ENCODE measurements at regions not wholly inside any gene's neighbourhood (a gene's known extent, or its start where the extent isn't known, plus 50 kb on each side); places are given as distances from the start of the nearest gene placed in this dataset.
"Not testable (repeated sequence)": the region's sequence is repeated elsewhere in the genome, so short reads cannot be mapped to it uniquely, and the experiment has no call there.

DNA sequence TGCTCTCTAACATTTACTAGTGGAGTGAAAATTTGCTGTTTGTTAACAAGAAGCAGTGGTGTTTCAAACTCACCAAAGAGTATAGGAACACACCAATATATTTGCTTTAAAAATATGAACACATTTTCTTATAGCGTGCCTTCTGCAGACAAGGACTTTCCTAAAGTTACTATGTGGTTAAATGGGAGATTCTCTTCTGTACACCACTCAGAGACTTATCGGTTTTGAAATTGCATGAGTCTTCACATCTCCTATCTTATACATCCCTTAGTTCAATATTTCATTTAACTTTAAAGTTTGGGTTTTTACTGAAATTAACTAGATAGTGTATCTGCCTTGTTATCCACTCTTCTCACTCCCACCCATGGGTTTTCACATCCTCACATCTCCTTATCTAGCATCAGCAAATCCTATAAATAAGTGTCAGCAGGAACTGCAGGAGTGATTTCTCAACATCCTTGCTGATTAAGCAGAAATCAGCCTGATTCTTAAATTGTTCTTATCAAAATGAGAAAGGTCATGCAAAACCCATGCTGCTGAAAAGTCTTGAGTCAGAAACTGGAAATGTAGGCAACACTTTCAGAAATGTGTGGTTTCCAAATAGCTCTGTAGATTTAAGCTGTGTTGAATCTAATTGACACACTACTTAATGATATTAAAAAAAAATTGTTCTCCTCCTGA lies 1075.6 kb upstream of the GJE1 start:
- in situ Hi-C loops (cut with HindIII; ENCODE audit: low sequenced_read_pairs): loop anchor here (10.0 kb wide), 1 partner anchor 102 kb away; no protein-coding TSS in a partner anchor
- H3K4me3 ChIP-seq (ENCODE audit: low read depth, low read length): no peak overlapping the region
- TF ChIP-seq, protein P1, sequence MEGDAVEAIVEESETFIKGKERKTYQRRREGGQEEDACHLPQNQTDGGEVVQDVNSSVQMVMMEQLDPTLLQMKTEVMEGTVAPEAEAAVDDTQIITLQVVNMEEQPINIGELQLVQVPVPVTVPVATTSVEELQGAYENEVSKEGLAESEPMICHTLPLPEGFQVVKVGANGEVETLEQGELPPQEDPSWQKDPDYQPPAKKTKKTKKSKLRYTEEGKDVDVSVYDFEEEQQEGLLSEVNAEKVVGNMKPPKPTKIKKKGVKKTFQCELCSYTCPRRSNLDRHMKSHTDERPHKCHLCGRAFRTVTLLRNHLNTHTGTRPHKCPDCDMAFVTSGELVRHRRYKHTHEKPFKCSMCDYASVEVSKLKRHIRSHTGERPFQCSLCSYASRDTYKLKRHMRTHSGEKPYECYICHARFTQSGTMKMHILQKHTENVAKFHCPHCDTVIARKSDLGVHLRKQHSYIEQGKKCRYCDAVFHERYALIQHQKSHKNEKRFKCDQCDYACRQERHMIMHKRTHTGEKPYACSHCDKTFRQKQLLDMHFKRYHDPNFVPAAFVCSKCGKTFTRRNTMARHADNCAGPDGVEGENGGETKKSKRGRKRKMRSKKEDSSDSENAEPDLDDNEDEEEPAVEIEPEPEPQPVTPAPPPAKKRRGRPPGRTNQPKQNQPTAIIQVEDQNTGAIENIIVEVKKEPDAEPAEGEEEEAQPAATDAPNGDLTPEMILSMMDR (IDR thresholded peaks at IDR 0.05; ENCODE audit: low read depth, low read length, missing control alignments): no peak

DNA sequence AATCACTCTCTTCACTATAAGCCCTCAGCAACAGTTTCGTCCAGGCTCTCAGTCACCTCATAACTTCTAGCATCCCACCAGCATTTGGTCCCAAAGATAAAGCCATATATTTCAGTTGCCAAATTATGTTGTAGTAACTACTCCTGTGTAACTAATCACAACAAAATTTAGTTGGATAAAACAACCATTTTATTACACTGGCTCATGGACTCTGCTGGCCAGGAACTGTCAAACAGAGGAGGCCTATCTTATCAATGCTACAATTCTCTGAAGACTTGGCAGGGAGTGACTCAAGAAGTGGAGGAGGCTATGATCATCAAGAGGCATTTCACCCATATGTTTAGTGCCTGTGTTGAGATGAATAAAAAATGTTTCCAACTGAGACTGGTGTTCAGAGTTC lies 1082.3 kb upstream of the GJE1 start:
- no peak for DNase-seq (ENCODE audit: low read depth)
- H3K4me3 ChIP-seq (ENCODE audit: low read depth, low read length): no peak overlapping the region
- TF ChIP-seq, protein P1 (IDR thresholded peaks at IDR 0.05; ENCODE audit: low read depth, low read length, missing control alignments): no peak
- in situ Hi-C loops (cut with HindIII; ENCODE audit: low sequenced_read_pairs): loop anchor here (10.0 kb wide), 1 partner anchor 96 kb away; no protein-coding TSS in a partner anchor

More for the DNA sequence above, 1075.6 kb upstream of the GJE1 start:
- DNase-seq (ENCODE audit: low read depth): no peak

DNA sequence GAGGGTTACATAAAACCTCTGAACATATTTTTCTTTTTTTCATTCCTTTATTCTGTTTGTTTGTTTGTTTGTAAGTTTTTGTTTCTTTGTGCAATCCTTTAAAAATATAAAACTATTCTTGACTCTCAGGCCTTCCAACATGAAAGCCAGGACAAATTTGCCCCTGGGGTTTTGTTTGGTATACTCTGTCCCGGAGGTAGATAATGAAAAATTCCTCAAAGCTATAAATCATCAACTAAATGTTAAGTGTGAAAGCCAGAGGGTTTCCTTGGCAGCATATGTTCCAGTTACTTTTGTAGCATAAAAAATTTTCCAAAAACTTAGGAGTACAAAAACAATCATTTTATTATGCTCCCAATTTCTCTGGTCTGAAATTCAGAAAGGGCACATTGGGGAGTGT lies 1084.3 kb upstream of the GJE1 start:
- in situ Hi-C loops (cut with HindIII; ENCODE audit: low sequenced_read_pairs): no loop called here
- TF ChIP-seq, protein P1 (IDR thresholded peaks at IDR 0.05; ENCODE audit: low read depth, low read length, missing control alignments): no peak
- no peak overlapping the region for H3K4me3 ChIP-seq (ENCODE audit: low read depth, low read length)
- no peak for DNase-seq (ENCODE audit: low read depth)

DNA sequence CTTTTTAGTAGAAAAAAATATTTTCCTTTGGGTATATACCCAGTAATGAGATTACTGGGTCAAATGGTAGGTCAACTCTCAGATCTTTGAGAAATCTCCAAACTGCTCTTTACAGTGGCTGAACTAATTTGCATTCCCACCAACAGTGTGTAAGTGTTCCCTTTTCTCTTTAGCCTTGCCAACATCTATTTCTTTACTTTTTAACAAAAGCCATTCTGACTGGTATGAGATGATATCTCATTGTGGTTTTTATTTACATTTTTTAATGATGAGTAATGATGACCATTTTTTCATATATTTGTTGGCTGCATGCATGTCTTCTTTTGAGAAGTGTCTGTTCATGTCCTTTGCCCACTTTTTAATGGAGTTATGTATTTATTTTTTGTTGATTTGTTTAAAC lies 1086.2 kb upstream of the GJE1 start:
- in situ Hi-C loops (cut with HindIII; ENCODE audit: low sequenced_read_pairs): not testable (repeated sequence)

DNA sequence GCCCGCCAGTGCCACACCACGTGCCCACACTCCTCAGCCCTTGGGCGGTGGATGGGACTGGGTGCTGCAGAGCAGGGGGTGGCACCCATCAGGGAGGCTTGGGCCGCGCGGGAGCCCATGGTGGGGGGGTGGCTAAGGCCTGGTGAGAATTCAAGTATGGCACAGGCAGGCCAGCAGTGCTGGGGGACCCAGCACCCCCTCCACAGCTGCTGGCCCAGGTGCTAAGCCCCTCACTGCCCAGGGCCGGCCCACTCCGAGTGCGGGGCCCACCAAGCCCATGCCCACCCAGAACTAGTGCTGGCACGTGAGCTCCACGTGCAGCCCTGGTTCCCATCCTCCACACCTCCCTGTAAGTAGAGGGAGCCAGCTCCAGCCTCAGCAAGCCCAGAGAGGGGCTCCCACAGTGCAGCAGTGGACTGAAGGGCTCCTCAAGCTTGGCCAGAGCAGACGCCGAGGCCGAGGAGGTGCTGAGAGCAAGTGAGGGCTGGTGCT lies 1091.1 kb upstream of the GJE1 start:
- H3K4me3 ChIP-seq (ENCODE audit: low read depth, low read length): no peak overlapping the region
- TF ChIP-seq, protein P1 (IDR thresholded peaks at IDR 0.05; ENCODE audit: low read depth, low read length, missing control alignments): no peak
- in situ Hi-C loops (cut with HindIII; ENCODE audit: low sequenced_read_pairs): no loop called here
- DNase-seq (ENCODE audit: low read depth): no peak

More for the DNA sequence above, 1086.2 kb upstream of the GJE1 start:
- H3K4me3 ChIP-seq (ENCODE audit: low read depth, low read length): not testable (repeated sequence)
- peak; percentile 4 for DNase-seq (ENCODE audit: low read depth)

DNA sequence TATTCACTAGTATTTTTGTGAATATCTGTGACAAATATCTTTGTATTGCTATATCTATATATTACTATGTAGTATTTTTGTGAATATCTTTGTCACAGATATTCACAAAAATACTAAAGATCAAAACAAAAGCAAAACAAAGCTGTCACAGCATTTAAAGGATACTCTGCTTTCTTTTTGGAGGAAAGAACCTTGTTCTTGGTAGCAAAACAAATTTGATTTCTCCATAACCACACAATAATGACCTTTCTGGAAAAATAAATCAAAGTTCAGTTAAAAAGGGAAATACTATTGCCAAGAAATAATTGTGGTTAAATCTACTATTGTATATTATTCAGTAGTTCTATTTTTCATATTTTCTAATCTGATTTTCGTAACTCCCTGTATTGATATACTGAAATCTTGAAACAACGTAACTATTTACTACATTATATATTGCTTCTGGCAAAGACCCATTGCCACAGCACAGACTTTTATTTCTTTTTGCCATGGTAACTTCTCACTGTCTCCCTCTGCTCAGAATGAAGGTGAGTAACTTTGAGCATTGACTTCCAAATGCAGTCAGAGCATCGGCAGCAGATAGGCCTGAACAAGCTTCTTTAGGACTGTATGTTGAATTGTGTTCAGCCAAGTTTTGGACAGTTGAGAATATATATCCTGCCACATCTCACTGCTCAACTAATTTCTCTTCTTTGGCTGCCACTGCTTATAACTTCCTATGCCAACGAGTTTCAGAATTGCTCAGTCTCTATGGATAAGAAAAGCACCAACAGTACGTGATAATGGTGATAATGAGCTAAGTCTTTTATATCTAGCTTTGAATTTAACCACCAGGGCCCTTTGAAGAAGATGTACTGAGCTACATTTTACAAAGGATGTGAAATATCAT lies 1097.2 kb upstream of the GJE1 start:
- TF ChIP-seq, protein P1 (IDR thresholded peaks at IDR 0.05; ENCODE audit: low read depth, low read length, missing control alignments): no peak
- in situ Hi-C loops (cut with HindIII; ENCODE audit: low sequenced_read_pairs): no loop called here
- peak; percentile 5 for DNase-seq (ENCODE audit: low read depth)
- no peak overlapping the region for H3K4me3 ChIP-seq (ENCODE audit: low read depth, low read length)
